ENCODE measurements at regions not wholly inside any gene's neighbourhood (a gene's known extent, or its start where the extent isn't known, plus 50 kb on each side); places are given as distances from the start of the nearest gene placed in this dataset.

- no peak for DNase-seq (ENCODE audit: low read depth)
- TF ChIP-seq CTCF (IDR thresholded peaks at IDR 0.05; ENCODE audit: insufficient read depth, low read depth, low read length, missing control alignments): no peak
- no peak overlapping the region for H3K4me3 ChIP-seq (ENCODE audit: low read length)
Observed at GRCh38 chr6:141607956-141608355, 524.8 kb upstream of the GJE1 start.

GRCh38 chr6:141598487-141598886 lies 534.2 kb upstream of the GJE1 start:
- DNase-seq (ENCODE audit: low read depth): peak; percentile 36

GRCh38 chr6:141594874-141595273 lies 537.9 kb upstream of the GJE1 start:
- TF ChIP-seq CTCF (IDR thresholded peaks at IDR 0.05; ENCODE audit: insufficient read depth, low read depth, low read length, missing control alignments): peak; percentile 25
- no peak for DNase-seq (ENCODE audit: low read depth)
- H3K4me3 ChIP-seq (ENCODE audit: low read length): no peak overlapping the region

More at GRCh38 chr6:141598487-141598886, 534.2 kb upstream of the GJE1 start:
- no peak for TF ChIP-seq CTCF (IDR thresholded peaks at IDR 0.05; ENCODE audit: insufficient read depth, low read depth, low read length, missing control alignments)
- no peak overlapping the region for H3K4me3 ChIP-seq (ENCODE audit: low read length)

- TF ChIP-seq CTCF (IDR thresholded peaks at IDR 0.05; ENCODE audit: insufficient read depth, low read depth, low read length, missing control alignments): no peak
- H3K4me3 ChIP-seq (ENCODE audit: low read length): no peak overlapping the region
- no peak for DNase-seq (ENCODE audit: low read depth)
Observed at GRCh38 chr6:141593311-141593710, 539.4 kb upstream of the GJE1 start.

- TF ChIP-seq CTCF (IDR thresholded peaks at IDR 0.05; ENCODE audit: insufficient read depth, low read depth, low read length, missing control alignments): no peak
- DNase-seq (ENCODE audit: low read depth): no peak
Observed at GRCh38 chr6:141587482-141588266, 545.1 kb upstream of the GJE1 start.

GRCh38 chr6:141580988-141581552 lies 551.7 kb upstream of the GJE1 start:
- no peak for TF ChIP-seq CTCF (IDR thresholded peaks at IDR 0.05; ENCODE audit: insufficient read depth, low read depth, low read length, missing control alignments)
- peak; percentile 38 for DNase-seq (ENCODE audit: low read depth)
- H3K4me3 ChIP-seq (ENCODE audit: low read length): no peak overlapping the region

More at GRCh38 chr6:141587482-141588266, 545.1 kb upstream of the GJE1 start:
- no peak overlapping the region for H3K4me3 ChIP-seq (ENCODE audit: low read length)

Measured in epithelial cell of esophagus (primary cell).